ENCODE measurements at regions not wholly inside any gene's neighbourhood (a gene's known extent, or its start where the extent isn't known, plus 50 kb on each side); places are given as distances from the start of the nearest gene placed in this dataset.

DNA sequence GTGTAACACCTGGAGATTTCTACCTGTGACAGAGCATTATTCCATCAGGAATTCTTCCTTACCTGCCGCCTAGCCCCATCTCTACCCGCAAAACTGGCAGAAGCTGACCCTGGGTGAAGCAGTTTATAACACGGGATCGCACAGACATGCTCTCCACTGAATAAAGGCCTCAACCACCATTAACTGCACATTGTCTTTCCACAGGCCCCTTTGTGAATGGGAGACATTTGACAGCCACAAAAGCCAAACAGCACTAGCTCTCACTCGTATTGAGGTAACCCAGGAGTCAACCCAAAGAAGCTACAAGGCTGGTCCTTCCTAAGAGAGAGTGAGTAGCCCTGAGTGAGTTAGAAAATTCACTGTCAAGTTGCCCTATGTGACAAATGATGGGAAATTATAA lies 135.6 kb downstream of the RCN1 start:
- Mint-ChIP-seq H3K4me3 (no peak overlapping the region), H3K4me1 (no peaks in the 10 kb centered on the region), H3K9me3 (no peaks in the 10 kb centered on the region), H3K27ac (no peak overlapping the region), H3K36me3 (no peaks in the 10 kb centered on the region)
- DNase-seq (ENCODE audit: low spot score in 2 of 2) (no peak), ATAC-seq (no peak)

DNA sequence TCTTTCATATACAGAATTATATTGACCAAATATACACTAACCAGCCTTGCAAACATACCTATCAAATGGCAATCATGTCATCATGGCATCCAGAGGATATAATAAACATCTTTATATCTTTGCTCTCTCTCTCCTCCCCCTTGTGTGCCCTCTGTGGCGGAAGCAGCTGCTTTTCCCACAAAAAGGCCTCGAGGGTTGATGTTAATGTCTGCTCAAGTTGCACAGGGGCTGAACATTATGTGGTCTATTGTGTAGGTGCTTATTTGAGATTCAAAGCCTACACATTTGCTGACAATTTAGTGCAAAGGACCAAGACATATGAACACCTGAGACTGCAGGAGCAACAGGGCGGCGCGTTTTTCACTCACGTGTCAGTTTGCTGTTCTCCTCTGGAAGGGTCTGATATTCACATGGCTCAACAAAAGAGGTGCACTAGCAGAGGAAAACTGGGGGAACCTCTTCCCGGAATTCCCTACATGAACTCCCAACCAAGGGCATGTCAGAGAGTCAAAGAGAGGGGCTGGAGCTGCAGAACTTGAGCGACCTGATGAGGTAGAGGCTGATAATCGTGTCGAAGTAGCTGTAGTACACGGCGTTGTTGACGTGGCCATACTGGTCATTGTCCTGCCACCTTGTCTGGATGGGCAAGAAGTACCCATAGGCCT lies 138.8 kb downstream of the RCN1 start:
- H3K36me3 Mint-ChIP-seq, result no peaks in the 10 kb centered on the region
- no peaks in the 10 kb centered on the region for H3K4me1 Mint-ChIP-seq
- no peaks in the 10 kb centered on the region for H3K9me3 Mint-ChIP-seq
- no peak overlapping the region for H3K27ac Mint-ChIP-seq
- ATAC-seq (no peak), DNase-seq (ENCODE audit: low spot score in 2 of 2) (no peak)
- no peak overlapping the region for H3K4me3 Mint-ChIP-seq

DNA sequence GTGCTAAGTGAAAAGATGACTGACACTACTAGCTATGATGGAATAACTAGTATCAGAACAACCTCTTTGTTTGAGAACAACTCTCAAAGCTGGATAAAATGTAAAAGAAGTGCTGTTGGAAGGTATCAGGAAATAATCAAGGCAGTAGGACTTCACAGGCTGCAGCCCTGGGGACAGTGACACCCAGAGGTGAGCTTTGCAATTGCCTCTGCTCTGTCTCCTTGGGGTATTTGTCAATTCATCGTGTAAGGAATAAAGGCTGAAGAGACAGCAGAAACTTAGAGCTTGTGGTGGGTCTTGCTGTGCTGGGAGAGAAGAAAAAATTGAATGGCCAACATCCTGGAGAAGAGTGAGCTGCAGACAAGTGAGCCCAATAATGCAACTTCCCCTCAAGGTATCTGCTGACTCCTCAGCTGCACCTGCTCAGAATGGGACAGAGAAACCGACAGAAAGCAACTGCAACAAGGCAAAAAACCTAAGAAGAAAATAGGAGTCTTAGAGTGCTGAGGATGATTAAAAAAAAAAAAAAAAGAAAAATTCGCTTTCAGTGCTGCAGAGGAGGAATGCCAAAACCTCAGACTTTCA lies 141.1 kb downstream of the RCN1 start:
- ATAC-seq, result peak; percentile 51
- Mint-ChIP-seq H3K27ac (no peak overlapping the region), H3K36me3 (no peaks in the 10 kb centered on the region), H3K9me3 (no peaks in the 10 kb centered on the region), H3K4me1 (no peaks in the 10 kb centered on the region), H3K4me3 (no peak overlapping the region)
- no peak for DNase-seq (ENCODE audit: low spot score in 2 of 2)

DNA sequence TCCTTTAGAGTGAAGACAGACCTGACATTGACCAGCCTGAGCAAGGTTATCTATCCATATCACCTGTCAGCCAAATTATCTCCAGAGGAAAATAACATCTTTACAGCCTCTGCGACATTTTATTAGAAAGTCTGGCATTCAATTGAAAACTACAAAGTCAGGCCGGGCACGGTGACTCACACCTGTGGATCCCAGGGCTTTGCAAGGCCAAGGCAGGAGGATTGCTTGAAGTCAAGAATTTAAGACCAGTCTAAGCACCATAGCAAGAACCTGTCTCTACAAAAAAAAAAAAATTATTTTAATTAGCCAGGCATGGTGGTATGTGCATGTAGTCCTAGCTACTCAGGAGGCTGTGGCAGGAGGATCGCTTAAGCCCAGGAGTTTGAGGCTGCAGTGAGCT lies 141.6 kb downstream of the RCN1 start:
- H3K4me3 Mint-ChIP-seq, result no peak overlapping the region

DNA sequence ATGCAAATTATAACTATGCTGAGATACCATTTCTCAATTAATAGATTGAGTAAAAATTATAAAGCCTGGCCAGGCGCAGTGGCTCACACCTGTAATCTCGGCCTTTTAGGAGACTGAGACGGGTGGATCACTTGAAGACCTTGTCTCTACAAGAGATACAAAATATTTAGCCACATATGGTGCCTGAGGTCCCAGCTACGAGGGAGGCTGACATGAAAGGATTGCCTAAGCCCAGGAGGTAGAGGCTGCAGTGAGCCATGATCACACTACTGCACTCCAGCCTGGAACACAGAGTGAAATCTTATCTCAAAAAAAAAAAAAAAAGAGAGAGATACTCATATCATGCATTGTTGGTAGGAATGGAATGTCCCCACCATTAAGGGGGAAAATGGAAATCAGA lies 142.4 kb downstream of the RCN1 start:
- no peaks in the 10 kb centered on the region for H3K4me1 Mint-ChIP-seq
- H3K9me3 Mint-ChIP-seq, result no peaks in the 10 kb centered on the region
- H3K4me3 Mint-ChIP-seq, result no peak overlapping the region
- H3K27ac Mint-ChIP-seq, result no peak overlapping the region
- H3K36me3 Mint-ChIP-seq, result no peaks in the 10 kb centered on the region
- ATAC-seq, result no peak
- no peak for DNase-seq (ENCODE audit: low spot score in 2 of 2)

More for the DNA sequence above, 141.6 kb downstream of the RCN1 start:
- DNase-seq (ENCODE audit: low spot score in 2 of 2) (no peak), ATAC-seq (no peak)
- Mint-ChIP-seq H3K4me1 (no peaks in the 10 kb centered on the region), H3K27ac (no peak overlapping the region), H3K36me3 (no peaks in the 10 kb centered on the region), H3K9me3 (no peaks in the 10 kb centered on the region)

DNA sequence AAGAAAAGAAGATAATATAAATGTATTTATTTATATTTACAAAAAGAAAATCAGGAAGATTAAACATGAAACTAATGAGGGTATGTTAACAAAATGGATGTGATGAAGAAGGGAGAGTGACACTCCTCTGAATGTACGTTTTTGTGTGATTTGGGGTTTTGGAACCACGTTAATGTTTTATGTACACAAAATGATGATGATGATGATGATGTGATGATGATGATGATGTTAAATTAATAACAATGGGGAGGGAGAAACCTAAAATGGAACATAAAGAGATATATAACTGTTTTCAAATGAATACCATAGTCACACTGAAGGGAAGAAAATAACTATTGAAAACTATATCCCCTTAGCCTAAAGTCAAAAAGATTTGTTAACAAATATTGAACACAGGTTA lies 143.1 kb downstream of the RCN1 start:
- no peaks in the 10 kb centered on the region for H3K4me1 Mint-ChIP-seq
- no peaks in the 10 kb centered on the region for H3K9me3 Mint-ChIP-seq
- no peak overlapping the region for H3K27ac Mint-ChIP-seq
- H3K4me3 Mint-ChIP-seq, result no peak overlapping the region
- ATAC-seq (no peak), DNase-seq (ENCODE audit: low spot score in 2 of 2) (no peak)
- H3K36me3 Mint-ChIP-seq, result no peaks in the 10 kb centered on the region

DNA sequence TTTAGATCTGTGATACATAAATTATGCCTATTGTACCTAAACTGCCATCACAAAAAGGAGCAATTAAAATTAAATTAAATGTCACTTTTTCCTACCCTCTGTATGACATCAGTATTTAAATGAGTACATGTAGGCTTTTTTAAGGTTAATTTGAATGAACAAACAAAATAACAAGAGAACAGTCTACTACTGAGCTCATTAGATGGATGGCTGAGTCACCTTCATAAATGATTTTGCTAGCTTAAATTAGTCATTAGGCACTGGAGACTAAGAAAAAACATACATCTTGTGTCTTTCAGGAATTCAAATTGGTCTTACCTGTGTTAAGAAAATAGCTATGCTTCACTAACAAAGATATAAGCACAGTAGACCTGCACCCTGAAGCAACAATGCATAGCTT lies 153.6 kb downstream of the RCN1 start:
- Mint-ChIP-seq H3K9me3 (no peaks in the 10 kb centered on the region), H3K4me3 (no peak overlapping the region), H3K36me3 (no peaks in the 10 kb centered on the region), H3K4me1 (no peaks in the 10 kb centered on the region), H3K27ac (no peak overlapping the region)
- DNase-seq (ENCODE audit: low spot score in 2 of 2) (no peak), ATAC-seq (peak; percentile 19)

DNA sequence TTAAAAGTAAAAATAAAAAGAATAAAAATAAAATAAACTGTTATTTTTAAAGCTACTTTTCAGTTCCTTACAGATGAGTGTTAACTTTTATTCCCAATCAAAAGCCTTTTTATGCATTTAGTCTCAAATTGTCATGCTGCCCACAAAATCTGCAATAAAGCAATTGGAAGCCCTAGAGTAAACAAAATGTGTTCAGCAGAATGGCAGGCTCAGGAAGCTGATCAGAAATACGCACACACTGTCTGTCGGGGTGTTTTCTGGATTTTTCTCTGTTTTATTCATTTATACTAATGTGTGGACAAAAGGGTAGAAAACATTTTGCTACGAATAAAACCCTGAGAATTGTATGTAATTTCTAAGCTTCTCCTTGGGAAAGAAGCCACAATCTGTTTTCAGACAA lies 162.8 kb downstream of the RCN1 start:
- Mint-ChIP-seq H3K9me3 (no peaks in the 10 kb centered on the region), H3K4me3 (no peak overlapping the region), H3K36me3 (no peaks in the 10 kb centered on the region), H3K4me1 (no peaks in the 10 kb centered on the region), H3K27ac (no peak overlapping the region)
- no peak for ATAC-seq
- no peak for DNase-seq (ENCODE audit: low spot score in 2 of 2)

DNA sequence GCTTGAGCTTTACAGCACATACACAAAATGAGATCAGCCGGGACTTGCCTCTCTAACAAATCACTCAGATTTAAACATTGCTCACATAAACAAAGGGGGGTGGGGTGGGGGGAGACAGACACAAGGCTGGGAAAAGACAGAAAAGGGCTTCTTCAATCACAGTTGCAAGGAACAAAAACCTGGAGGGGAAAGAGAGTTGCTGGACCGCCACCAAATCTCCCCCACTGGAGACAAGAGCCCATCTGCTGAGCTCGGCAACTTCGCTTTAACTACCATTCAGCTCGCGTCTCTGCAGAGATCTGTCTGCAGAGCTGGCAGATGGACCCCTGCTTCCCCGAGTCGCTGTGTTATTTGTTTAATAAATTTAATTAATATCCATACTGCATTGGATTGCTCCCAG lies 165.0 kb downstream of the RCN1 start:
- DNase-seq (ENCODE audit: low spot score in 2 of 2) (no peak), ATAC-seq (no peak)
- H3K9me3 Mint-ChIP-seq, result no peaks in the 10 kb centered on the region
- no peaks in the 10 kb centered on the region for H3K4me1 Mint-ChIP-seq
- H3K4me3 Mint-ChIP-seq, result no peak overlapping the region
- no peaks in the 10 kb centered on the region for H3K36me3 Mint-ChIP-seq
- no peak overlapping the region for H3K27ac Mint-ChIP-seq

DNA sequence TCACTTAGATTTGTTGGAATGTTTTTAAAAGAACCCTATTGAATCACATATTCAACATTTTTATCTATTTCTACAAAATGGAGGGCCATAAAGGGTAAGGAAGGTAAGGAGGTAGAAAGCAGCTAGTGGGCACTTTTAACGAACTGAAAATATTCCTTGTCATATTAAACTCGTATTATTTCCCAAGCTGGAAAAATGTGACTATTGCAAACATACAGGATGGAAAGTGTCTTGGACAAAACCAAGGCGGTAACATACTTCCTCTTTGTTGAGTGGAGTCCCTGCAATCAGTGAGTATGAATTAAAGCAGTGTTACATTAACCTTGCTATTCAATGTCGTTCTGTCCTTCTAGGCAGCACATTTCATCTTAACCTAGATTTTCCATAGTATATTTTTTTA lies 165.6 kb downstream of the RCN1 start:
- Mint-ChIP-seq H3K9me3 (no peaks in the 10 kb centered on the region), H3K4me1 (no peaks in the 10 kb centered on the region), H3K4me3 (no peak overlapping the region), H3K27ac (no peak overlapping the region), H3K36me3 (no peaks in the 10 kb centered on the region)
- ATAC-seq, result no peak
- DNase-seq (ENCODE audit: low spot score in 2 of 2), result no peak

DNA sequence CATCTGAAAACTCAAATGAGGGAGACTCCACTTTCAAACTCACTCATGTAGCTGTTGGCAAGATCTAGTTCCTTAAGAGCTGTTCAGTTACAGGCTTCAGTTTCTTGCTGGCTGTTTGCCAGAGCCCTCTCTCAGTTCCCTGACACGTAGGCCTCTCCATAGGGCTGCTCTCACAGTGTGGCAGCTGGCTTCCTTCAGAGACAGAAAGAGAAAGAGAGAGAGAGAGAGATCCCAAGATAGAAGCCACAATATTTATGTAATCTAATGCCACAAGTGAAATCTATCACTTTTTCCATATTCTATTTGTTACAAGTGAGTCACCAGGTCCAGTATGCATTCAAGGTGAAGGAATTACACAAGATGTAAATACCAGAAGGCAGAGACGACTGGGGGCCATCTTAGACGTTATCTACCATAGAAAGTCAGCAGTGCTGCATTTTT lies 168.8 kb downstream of the RCN1 start:
- H3K9me3 Mint-ChIP-seq, result no peaks in the 10 kb centered on the region
- no peak for DNase-seq (ENCODE audit: low spot score in 2 of 2)
- H3K36me3 Mint-ChIP-seq, result no peaks in the 10 kb centered on the region
- H3K4me3 Mint-ChIP-seq, result no peak overlapping the region
- no peak overlapping the region for H3K27ac Mint-ChIP-seq
- no peaks in the 10 kb centered on the region for H3K4me1 Mint-ChIP-seq
- no peak for ATAC-seq

DNA sequence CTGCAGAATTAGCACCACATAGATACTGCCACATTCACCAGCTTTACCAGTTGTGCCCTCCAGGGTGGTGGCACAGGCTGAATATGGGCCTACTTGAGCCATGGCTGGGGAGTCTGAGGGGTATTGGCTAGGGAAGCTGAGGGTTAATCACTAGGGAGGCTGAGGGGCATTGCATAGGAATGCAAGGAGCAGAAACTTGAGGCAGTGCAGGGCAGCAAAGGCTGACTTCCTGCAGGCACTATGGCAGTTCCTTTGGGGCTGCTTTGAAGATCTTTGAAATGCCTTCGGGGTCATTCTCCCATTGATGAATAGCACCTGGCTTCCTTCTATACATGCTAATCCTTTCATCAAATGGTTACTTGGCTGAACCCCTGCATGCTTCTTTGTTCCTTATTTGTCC lies 171.5 kb downstream of the RCN1 start:
- Mint-ChIP-seq H3K4me3 (no peak overlapping the region), H3K9me3 (no peaks in the 10 kb centered on the region), H3K4me1 (no peaks in the 10 kb centered on the region), H3K27ac (no peak overlapping the region), H3K36me3 (no peaks in the 10 kb centered on the region)
- DNase-seq (ENCODE audit: low spot score in 2 of 2) (no peak), ATAC-seq (no peak)

DNA sequence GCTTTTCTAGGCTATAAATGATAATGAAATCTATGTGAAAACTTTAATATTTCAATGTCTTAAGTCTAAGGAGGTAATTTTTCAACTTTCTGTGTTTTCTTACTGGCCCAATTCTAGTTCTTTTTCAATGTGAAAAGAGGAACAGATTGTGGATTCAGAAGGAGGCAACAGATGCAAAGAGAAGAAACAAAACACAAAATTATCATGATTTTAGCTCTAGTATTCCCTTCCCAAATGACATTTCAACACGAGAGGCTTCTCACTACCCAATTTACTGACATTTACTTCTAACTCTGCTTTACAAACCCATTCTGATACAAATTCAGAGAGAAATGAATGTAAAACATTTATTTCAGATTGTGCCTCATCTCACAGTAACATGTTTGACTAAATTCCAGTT lies 169.4 kb downstream of the WT1 start:
- Mint-ChIP-seq H3K9me3 (no peaks in the 10 kb centered on the region), H3K4me3 (no peak overlapping the region), H3K4me1 (no peaks in the 10 kb centered on the region), H3K36me3 (no peaks in the 10 kb centered on the region), H3K27ac (no peak overlapping the region)
- ATAC-seq (no peak), DNase-seq (ENCODE audit: low spot score in 2 of 2) (no peak)

DNA sequence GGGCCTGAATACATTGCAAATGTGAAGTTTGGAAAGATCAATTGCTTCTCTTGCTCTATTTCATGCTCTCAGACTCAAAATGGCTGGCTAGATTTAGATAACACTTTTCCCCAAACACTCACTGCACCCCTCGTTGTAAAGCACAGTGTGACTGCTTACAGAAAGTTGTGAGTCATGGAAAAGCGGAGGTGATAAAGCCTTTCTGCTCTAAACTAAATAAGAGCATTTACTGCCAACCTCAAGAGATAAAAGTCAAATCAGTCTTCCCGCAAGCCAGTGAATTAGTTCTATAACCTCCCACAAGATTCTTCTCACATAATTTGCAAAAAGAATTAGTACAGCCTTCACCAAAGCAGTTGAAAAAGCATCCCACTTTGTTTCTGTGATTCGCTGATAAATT lies 168.7 kb downstream of the WT1 start:
- DNase-seq (ENCODE audit: low spot score in 2 of 2) (no peak), ATAC-seq (no peak)
- Mint-ChIP-seq H3K4me3 (no peak overlapping the region), H3K36me3 (no peaks in the 10 kb centered on the region), H3K4me1 (no peaks in the 10 kb centered on the region), H3K9me3 (no peaks in the 10 kb centered on the region), H3K27ac (no peak overlapping the region)

DNA sequence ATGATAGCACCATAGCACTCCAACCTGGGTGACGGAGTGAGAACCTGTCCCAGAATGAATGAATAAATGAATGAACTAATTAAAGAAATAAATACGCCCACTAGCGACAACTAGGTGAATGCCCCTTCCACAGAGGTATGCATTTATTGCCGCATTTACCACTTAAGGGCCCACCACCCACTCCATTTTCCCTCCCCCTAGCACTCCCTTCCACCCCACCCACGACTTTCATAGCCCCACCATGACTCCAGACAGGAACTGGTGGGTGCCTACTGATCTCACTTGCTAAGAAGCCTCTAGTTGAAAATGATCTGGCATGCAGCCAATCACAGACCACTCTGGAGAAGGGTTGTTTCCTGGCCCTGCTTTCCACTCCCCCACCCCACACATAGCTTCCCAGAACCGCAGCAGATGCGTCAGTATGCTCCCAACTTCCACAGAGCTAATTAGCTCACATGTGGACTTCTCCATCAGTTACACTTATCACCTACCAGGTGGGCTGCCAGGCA lies 167.6 kb downstream of the WT1 start:
- DNase-seq (ENCODE audit: low spot score in 2 of 2), result no peak
- Mint-ChIP-seq H3K27ac (no peak overlapping the region), H3K9me3 (no peaks in the 10 kb centered on the region), H3K36me3 (no peaks in the 10 kb centered on the region), H3K4me3 (no peak overlapping the region), H3K4me1 (no peaks in the 10 kb centered on the region)
- ATAC-seq, result no peak

DNA sequence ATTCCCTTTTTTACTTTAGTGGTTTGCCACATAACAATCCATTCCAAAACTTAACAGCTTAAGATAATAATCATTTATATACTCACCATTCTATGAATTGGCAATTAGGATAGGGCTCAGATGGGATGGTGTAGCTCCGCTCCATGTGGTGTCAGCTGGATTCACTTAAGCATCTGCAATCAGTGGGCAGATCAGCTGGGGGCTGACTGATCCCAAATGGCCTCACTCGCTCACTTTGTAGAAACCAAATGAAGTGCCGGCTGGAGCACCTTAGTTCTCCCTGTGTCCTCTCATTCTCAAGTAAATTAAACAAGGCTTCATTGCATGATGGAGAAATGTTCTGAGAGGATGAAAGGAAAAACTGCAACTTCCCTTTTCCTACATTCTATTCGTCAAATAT lies 161.4 kb downstream of the WT1 start:
- H3K36me3 Mint-ChIP-seq, result no peaks in the 10 kb centered on the region
- no peaks in the 10 kb centered on the region for H3K4me1 Mint-ChIP-seq
- ATAC-seq (no peak), DNase-seq (ENCODE audit: low spot score in 2 of 2) (no peak)
- no peak overlapping the region for H3K27ac Mint-ChIP-seq
- H3K9me3 Mint-ChIP-seq, result no peaks in the 10 kb centered on the region
- no peak overlapping the region for H3K4me3 Mint-ChIP-seq
